ENCODE measurements at regions not wholly inside any gene's neighbourhood (a gene's known extent, or its start where the extent isn't known, plus 50 kb on each side); places are given as distances from the start of the nearest gene placed in this dataset.

DNA sequence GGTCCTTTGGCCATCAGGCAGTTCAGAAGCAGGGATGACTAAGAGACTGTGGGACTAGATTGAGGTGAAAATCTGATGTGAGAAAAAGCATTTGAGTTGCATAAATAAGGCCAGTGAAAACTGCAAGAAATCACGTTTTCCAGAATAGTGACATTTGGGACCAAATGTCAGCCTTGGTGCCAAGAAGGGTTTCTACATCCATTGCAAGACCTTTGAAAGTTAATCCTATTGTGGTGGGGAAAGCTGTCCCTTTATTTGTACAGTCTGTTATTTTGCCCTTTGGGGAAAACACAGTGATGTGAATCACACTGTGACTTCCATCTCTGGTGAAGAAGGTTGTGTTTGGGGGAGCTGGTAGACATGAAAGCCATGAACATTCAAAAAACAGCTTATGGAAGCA, 153.5 kb upstream of the SIX2 start:
- H3K4me1 ChIP-seq (ENCODE audit: control insufficient read depth, insufficient read depth, low read length): no peaks in the 10 kb centered on the region
- CTCF ChIA-PET: no interaction called here
- POLR2A ChIA-PET: no interaction called here
- no peak overlapping the region for H3K27ac ChIP-seq (ENCODE audit: extremely low read depth, low read depth, low read length)
- H3K9me3 ChIP-seq (ENCODE audit: control insufficient read depth, insufficient read depth, low read depth, low read length): no peaks in the 10 kb centered on the region
- TF ChIP-seq ZNF423 (tag by site-specific recombination; IDR thresholded peaks at IDR 0.05) (no peak), ZNF302 (tag by site-specific recombination; IDR thresholded peaks at IDR 0.05; ENCODE audit: low read depth) (no peak), ZNF23 (tag by site-specific recombination; IDR thresholded peaks at IDR 0.05; ENCODE audit: borderline replicate concordance) (no peak), ZEB2 (tag by site-specific recombination; IDR thresholded peaks at IDR 0.05) (no peak), ZNF10 (tag by site-specific recombination; IDR thresholded peaks at IDR 0.05) (no peak), ZNF776 (tag by site-specific recombination; IDR thresholded peaks at IDR 0.05; ENCODE audit: borderline replicate concordance) (no peak), KLF10 (tag by site-specific recombination; IDR thresholded peaks at IDR 0.05) (no peak)
- TF ChIP-seq, protein P1, sequence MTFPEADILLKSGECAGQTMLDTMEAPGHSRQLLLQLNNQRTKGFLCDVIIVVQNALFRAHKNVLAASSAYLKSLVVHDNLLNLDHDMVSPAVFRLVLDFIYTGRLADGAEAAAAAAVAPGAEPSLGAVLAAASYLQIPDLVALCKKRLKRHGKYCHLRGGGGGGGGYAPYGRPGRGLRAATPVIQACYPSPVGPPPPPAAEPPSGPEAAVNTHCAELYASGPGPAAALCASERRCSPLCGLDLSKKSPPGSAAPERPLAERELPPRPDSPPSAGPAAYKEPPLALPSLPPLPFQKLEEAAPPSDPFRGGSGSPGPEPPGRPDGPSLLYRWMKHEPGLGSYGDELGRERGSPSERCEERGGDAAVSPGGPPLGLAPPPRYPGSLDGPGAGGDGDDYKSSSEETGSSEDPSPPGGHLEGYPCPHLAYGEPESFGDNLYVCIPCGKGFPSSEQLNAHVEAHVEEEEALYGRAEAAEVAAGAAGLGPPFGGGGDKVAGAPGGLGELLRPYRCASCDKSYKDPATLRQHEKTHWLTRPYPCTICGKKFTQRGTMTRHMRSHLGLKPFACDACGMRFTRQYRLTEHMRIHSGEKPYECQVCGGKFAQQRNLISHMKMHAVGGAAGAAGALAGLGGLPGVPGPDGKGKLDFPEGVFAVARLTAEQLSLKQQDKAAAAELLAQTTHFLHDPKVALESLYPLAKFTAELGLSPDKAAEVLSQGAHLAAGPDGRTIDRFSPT (tag by site-specific recombination; IDR thresholded peaks at IDR 0.05): no peak
- H3K4me3 ChIP-seq (ENCODE audit: low read depth, low read length): no peak overlapping the region
- no peaks in the 10 kb centered on the region for H3K36me3 ChIP-seq (ENCODE audit: control insufficient read depth in 2 of 2, insufficient read depth in 1 of 2, low read length in 2 of 2)

DNA sequence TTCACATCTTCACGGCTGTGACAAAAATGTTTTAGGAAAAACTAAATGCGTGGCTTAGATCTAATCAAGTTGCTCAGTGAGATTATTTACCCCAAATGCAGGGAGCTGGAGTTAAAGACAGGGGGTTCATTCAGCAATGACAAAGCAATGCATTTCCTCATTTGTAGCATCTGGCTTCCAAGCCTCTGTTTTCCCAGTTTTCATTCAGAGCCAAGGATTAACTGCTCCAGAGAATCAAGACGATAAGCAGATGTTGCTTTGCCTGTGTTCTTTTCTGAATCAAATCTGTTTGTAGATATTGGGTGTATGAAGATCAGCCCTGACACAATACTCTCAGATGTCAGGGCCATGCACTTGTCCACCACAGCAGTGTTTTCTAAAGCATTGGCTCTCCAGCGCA, 147.4 kb upstream of the SIX2 start:
- Histone ChIP-seq H3K27ac (ENCODE audit: extremely low read depth, low read depth, low read length) (no peak overlapping the region), H3K36me3 (ENCODE audit: control insufficient read depth in 2 of 2, insufficient read depth in 1 of 2, low read length in 2 of 2) (no peaks in the 10 kb centered on the region), H3K4me1 (ENCODE audit: control insufficient read depth, insufficient read depth, low read length) (no peaks in the 10 kb centered on the region), H3K9me3 (ENCODE audit: control insufficient read depth, insufficient read depth, low read depth, low read length) (no peaks in the 10 kb centered on the region), H3K4me3 (ENCODE audit: low read depth, low read length) (no peak overlapping the region)
- POLR2A ChIA-PET: no interaction called here
- CTCF ChIA-PET: interaction anchor here (1.0 kb wide), 1 partner anchor 132 kb away, joined by 4 read pairs; no protein-coding TSS in a partner anchor
- TF ChIP-seq ZNF311 (tag by site-specific recombination; IDR thresholded peaks at IDR 0.05; ENCODE audit: borderline replicate concordance) (no peak), TCF7L2 (IDR thresholded peaks at IDR 0.05; ENCODE audit: borderline replicate concordance, low read depth, low read length) (no peak), GLIS1 (tag by site-specific recombination; IDR thresholded peaks at IDR 0.05) (no peak), ZEB2 (tag by site-specific recombination; IDR thresholded peaks at IDR 0.05) (no peak), HOXD13 (CRISPR knock-in tag; IDR thresholded peaks at IDR 0.05; ENCODE audit: borderline replicate concordance) (no peak), ZNF580 (tag by site-specific recombination; IDR thresholded peaks at IDR 0.05) (no peak), ZNF175 (tag by site-specific recombination; IDR thresholded peaks at IDR 0.05) (no peak), ZNF488 (tag by site-specific recombination; IDR thresholded peaks at IDR 0.05) (no peak), TSHZ1 (tag by site-specific recombination; IDR thresholded peaks at IDR 0.05; ENCODE audit: borderline replicate concordance) (no peak), ZNF133 (tag by site-specific recombination; IDR thresholded peaks at IDR 0.05) (no peak), ZNF423 (tag by site-specific recombination; IDR thresholded peaks at IDR 0.05) (no peak)
- TF ChIP-seq, protein P2, sequence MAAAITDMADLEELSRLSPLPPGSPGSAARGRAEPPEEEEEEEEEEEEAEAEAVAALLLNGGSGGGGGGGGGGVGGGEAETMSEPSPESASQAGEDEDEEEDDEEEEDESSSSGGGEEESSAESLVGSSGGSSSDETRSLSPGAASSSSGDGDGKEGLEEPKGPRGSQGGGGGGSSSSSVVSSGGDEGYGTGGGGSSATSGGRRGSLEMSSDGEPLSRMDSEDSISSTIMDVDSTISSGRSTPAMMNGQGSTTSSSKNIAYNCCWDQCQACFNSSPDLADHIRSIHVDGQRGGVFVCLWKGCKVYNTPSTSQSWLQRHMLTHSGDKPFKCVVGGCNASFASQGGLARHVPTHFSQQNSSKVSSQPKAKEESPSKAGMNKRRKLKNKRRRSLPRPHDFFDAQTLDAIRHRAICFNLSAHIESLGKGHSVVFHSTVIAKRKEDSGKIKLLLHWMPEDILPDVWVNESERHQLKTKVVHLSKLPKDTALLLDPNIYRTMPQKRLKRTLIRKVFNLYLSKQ (tag by site-specific recombination; IDR thresholded peaks at IDR 0.05; ENCODE audit: borderline replicate concordance): no peak
- TF ChIP-seq, protein P3, sequence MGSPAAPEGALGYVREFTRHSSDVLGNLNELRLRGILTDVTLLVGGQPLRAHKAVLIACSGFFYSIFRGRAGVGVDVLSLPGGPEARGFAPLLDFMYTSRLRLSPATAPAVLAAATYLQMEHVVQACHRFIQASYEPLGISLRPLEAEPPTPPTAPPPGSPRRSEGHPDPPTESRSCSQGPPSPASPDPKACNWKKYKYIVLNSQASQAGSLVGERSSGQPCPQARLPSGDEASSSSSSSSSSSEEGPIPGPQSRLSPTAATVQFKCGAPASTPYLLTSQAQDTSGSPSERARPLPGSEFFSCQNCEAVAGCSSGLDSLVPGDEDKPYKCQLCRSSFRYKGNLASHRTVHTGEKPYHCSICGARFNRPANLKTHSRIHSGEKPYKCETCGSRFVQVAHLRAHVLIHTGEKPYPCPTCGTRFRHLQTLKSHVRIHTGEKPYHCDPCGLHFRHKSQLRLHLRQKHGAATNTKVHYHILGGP (tag by site-specific recombination; IDR thresholded peaks at IDR 0.05): no peak
